EH (cell line): ENCODE measurements at regions not wholly inside any gene's neighbourhood (a gene's known extent, or its start where the extent isn't known, plus 50 kb on each side); places are given as distances from the start of the nearest gene placed in this dataset.

Experiments
- DNase-seq: peaks from one replicate; pipeline ENCODE4 v3.0.0-alpha.2; 2015; ENCODE audit warnings: low read depth

DNA sequence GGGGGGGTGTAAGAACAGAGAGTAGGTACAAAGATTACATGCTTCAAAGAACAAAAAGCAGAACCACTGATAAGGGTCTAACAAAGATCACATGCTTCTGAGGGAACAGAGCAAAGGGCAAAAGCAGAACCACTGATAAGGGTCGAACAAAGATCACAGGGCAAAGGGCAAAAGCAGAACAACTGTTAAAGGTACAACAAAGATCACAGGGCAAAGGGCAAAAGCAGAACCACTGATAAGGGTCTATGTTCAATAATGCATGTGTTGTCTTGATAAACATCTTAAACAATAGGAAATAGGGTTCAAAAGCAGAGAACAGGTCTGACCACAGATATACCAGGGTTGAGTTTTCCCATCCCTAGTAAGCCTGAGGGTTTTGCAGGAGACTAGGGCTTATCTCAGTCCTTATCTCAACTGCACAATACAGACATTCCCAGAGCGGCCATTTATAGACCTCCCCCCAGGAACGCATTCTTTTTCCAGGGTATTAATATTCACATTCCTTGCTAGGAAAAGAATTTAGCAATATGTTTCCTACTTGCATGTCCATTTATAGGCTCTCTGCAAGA is 81.9 kb upstream of the PGR start:
- no peak for DNase-seq

DNA sequence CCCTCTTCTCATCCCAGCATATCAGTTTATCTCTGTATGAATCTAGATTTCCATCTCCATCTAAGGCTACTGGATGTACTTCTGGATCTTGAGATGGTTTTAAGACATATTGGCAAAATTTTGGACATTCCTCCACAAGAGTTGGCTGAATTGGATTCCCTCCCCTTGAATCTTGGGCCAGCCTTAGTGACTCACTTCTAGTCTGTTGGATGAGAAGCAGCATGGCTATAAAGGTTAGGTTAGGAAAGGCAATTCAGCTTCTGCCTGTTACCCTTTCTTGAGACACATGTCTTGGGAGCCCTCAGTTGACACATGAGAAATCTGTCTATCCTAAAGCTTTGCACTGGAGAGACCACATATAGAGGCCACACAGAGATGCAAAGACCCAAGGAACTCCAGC is 73.0 kb upstream of the PGR start:
- no peak for DNase-seq

- no peak for DNase-seq
Observed at GRCh38 chr11:101199416-101199815, 69.8 kb upstream of the PGR start.

- no peak for DNase-seq
Observed at GRCh38 chr11:101195294-101195693, 65.7 kb upstream of the PGR start.

DNA sequence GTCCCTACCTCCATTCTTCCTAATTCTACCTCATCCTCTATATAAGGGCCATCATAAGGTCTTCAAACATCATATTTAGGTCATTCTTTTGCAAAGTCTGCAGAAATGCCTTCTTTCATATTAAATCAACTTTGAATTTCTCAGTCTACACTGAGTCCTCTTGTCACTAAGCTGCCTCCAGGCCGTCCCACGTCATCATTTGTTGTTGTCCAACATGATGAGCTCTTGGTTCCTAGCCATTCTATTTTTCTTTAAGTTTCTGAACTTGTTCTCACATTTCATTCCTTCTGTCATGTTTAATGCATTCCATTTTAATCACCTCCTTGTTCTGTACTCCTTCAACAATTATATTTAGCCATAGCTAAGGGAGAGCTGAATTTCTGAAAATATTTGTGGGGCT is 59.2 kb upstream of the PGR start:
- DNase-seq: no peak

DNA sequence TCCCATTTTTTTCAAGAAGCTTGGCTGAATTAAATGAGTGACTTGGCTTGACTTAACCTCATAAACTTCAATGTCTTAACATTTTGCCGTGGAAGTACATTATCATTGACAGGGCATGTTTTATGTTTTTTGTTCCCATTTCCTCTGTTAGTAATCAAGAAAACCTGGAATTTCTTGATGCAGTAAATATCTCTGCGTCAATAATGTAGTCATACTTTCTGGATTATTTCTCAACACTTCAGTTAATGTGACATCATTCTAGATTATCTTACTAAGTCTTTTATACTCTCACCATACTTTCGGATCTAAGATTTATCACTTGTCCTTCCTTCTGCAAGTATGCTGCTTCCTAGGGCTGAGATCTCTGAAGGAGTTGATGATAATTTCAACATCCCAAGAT is 58.6 kb upstream of the PGR start:
- DNase-seq: no peak

GRCh38 chr11:101187748-101188147 is 58.1 kb upstream of the PGR start:
- no peak for DNase-seq

- DNase-seq: no peak
Observed at GRCh38 chr11:101185985-101186384, 56.4 kb upstream of the PGR start.

- no peak for DNase-seq
Observed at GRCh38 chr11:101182467-101182866, 52.9 kb upstream of the PGR start.

- DNase-seq: no peak
Observed at GRCh38 chr11:101180481-101180880, 50.9 kb upstream of the PGR start.
